GM12865 (cell line): ENCODE measurements at regions not wholly inside any gene's neighbourhood (a gene's known extent, or its start where the extent isn't known, plus 50 kb on each side); places are given as distances from the start of the nearest gene placed in this dataset.

ENCODE experiments used
- DNase-seq: peaks from one replicate; pipeline ENCODE4 v3.0.0; 2010; ENCODE audit warnings: low read depth
- H3K4me3 ChIP-seq: 2 replicates; pipeline ENCODE4 v1.5.1; 2011; ENCODE audit warnings: mild to moderate bottlenecking, low read depth, low read length, control low read depth
- CTCF ChIP-seq: IDR thresholded peaks from 2 replicates; pipeline ENCODE4 v1.5.1; 2011; ENCODE audit warnings: low read length, control low read depth, low read depth, inconsistent platforms; ENCODE audit not compliant: insufficient read depth; ENCODE audit errors: missing control alignments

- no peak overlapping the region for H3K4me3 ChIP-seq
- DNase-seq: no peak
- no peak for TF ChIP-seq CTCF
Measured at GRCh38 chr14:54310851-54311228, 86.0 kb upstream of the CDKN3 start.

GRCh38 chr14:54312166-54312801, 84.5 kb upstream of the CDKN3 start:
- no peak overlapping the region for H3K4me3 ChIP-seq
- DNase-seq: no peak
- TF ChIP-seq CTCF: no peak

- no peak for DNase-seq
- TF ChIP-seq CTCF: no peak
- H3K4me3 ChIP-seq: no peak overlapping the region
Measured at GRCh38 chr14:54314365-54315104, 82.3 kb upstream of the CDKN3 start.

GRCh38 chr14:54316652-54317051, 80.2 kb upstream of the CDKN3 start:
- TF ChIP-seq CTCF: no peak
- no peak overlapping the region for H3K4me3 ChIP-seq
- no peak for DNase-seq

- H3K4me3 ChIP-seq: no peak overlapping the region
- peak; percentile 24 for DNase-seq
- TF ChIP-seq CTCF: no peak
Measured at GRCh38 chr14:54317391-54317790, 79.4 kb upstream of the CDKN3 start.

GRCh38 chr14:54322246-54322645, 74.6 kb upstream of the CDKN3 start:
- H3K4me3 ChIP-seq: no peak overlapping the region
- no peak for TF ChIP-seq CTCF
- DNase-seq: no peak
